H9 (cell line): ENCODE measurements at regions not wholly inside any gene's neighbourhood (a gene's known extent, or its start where the extent isn't known, plus 50 kb on each side); places are given as distances from the start of the nearest gene placed in this dataset.

Experiments used
- DNase-seq: peaks from one replicate; pipeline ENCODE4 v3.0.0-alpha.2; 2017
- H2AFZ ChIP-seq: one replicate; pipeline ENCODE4 v1.6.1; 2013; ENCODE audit warnings: mild to moderate bottlenecking, low read length, control low read depth, moderate library complexity
- H2AK5ac ChIP-seq: 2 replicates; pipeline ENCODE4 v1.6.1; 2013; ENCODE audit warnings: low read length, control low read depth, mixed read lengths; ENCODE audit not compliant: insufficient read length
- H2BK120ac ChIP-seq: one replicate; pipeline ENCODE4 v1.6.1; 2013; ENCODE audit warnings: low read depth, mild to moderate bottlenecking, low read length, control low read depth, inconsistent platforms; ENCODE audit not compliant: poor library complexity, severe bottlenecking
- H2BK12ac ChIP-seq: 2 replicates; pipeline ENCODE4 v1.6.1; 2013; ENCODE audit warnings: low read length, control low read depth, mixed read lengths, low read depth; ENCODE audit not compliant: insufficient read length
- H2BK15ac ChIP-seq: 2 replicates; pipeline ENCODE4 v1.6.1; 2013; ENCODE audit warnings: low read depth, low read length, control low read depth
- H2BK20ac ChIP-seq: one replicate; pipeline ENCODE4 v1.6.1; 2013; ENCODE audit warnings: low read depth, mild to moderate bottlenecking, low read length, control low read depth, inconsistent platforms; ENCODE audit not compliant: poor library complexity, severe bottlenecking
- H2BK5ac ChIP-seq: 2 replicates; pipeline ENCODE4 v1.6.1; 2013; ENCODE audit warnings: low read length, control low read depth, mixed read lengths; ENCODE audit not compliant: insufficient read length
- H3K14ac ChIP-seq: 2 replicates; pipeline ENCODE4 v1.6.1; 2013; ENCODE audit warnings: low read length, control low read depth; ENCODE audit not compliant: insufficient read depth
- H3K18ac ChIP-seq: 2 replicates; pipeline ENCODE4 v1.6.1; 2013; ENCODE audit warnings: low read depth, mild to moderate bottlenecking, mixed read lengths, low read length, control low read depth; ENCODE audit not compliant: insufficient read length
- H3K23ac ChIP-seq: 2 replicates; pipeline ENCODE4 v1.6.1; 2013; ENCODE audit warnings: low read length, control low read depth, mixed read lengths, low read depth; ENCODE audit not compliant: insufficient read length
- H3K23me2 ChIP-seq: 2 replicates; pipeline ENCODE4 v1.6.1; 2013; ENCODE audit warnings: low read depth, mild to moderate bottlenecking, mixed read lengths, low read length, control low read depth; ENCODE audit not compliant: insufficient read length, poor library complexity, severe bottlenecking
- H3K27ac ChIP-seq: 2 replicates; pipeline ENCODE4 v1.5.1; 2013; ENCODE audit warnings: low read length, control low read depth, mixed read lengths, low read depth; ENCODE audit not compliant: insufficient read length
- H3K27me3 ChIP-seq: 2 replicates; pipeline ENCODE4 v1.6.1; 2013; ENCODE audit warnings: low read length, control low read depth, inconsistent platforms; ENCODE audit not compliant: insufficient read depth
- H3K4ac ChIP-seq: 2 replicates; pipeline ENCODE4 v1.6.1; 2013; ENCODE audit warnings: low read depth, mild to moderate bottlenecking, control low read depth, inconsistent platforms, low read length, moderate library complexity
- H3K4me1 ChIP-seq: 2 replicates; pipeline ENCODE4 v1.6.1; 2013; ENCODE audit warnings: low read length, control low read depth, inconsistent platforms; ENCODE audit not compliant: insufficient read depth
- H3K4me2 ChIP-seq: 2 replicates; pipeline ENCODE4 v1.6.1; 2013; ENCODE audit warnings: low read length, control low read depth, mixed read lengths; ENCODE audit not compliant: insufficient read length, insufficient read depth
- H3K56ac ChIP-seq: 2 replicates; pipeline ENCODE4 v1.6.1; 2013; ENCODE audit warnings: low read depth, mild to moderate bottlenecking, mixed read lengths, low read length, control low read depth; ENCODE audit not compliant: insufficient read length
- H3K79me1 ChIP-seq: 2 replicates; pipeline ENCODE4 v1.6.1; 2013; ENCODE audit warnings: low read depth, mild to moderate bottlenecking, moderate library complexity, low read length, control low read depth, inconsistent platforms; ENCODE audit not compliant: insufficient read depth, poor library complexity, severe bottlenecking
- H3K79me2 ChIP-seq: 2 replicates; pipeline ENCODE4 v1.6.1; 2013; ENCODE audit warnings: low read length, control low read depth, inconsistent platforms; ENCODE audit not compliant: insufficient read depth
- H3K9ac ChIP-seq: 2 replicates; pipeline ENCODE4 v1.6.1; 2013; ENCODE audit warnings: low read length, control low read depth, mixed read lengths; ENCODE audit not compliant: insufficient read length; ENCODE audit errors: extremely low read depth
- H3K9me3 ChIP-seq: one replicate; pipeline ENCODE4 v1.6.1; 2013; ENCODE audit warnings: low read depth, low read length, inconsistent platforms; ENCODE audit not compliant: control insufficient read depth
- H3T11ph ChIP-seq: one replicate; pipeline ENCODE4 v1.6.1; 2013; ENCODE audit warnings: mild to moderate bottlenecking, low read length, control low read depth, inconsistent platforms
- H4K20me1 ChIP-seq: one replicate; pipeline ENCODE4 v1.6.1; 2013; ENCODE audit not compliant: control insufficient read depth, insufficient read length, insufficient read depth
- H4K5ac ChIP-seq: 2 replicates; pipeline ENCODE4 v1.6.1; 2013; ENCODE audit warnings: low read depth, mild to moderate bottlenecking, mixed read lengths, low read length, control low read depth; ENCODE audit not compliant: insufficient read length
- H4K8ac ChIP-seq: replicated peaks from 2 replicates; pipeline ENCODE4 v1.6.1; 2013; ENCODE audit warnings: low read length, control low read depth, mixed read lengths, low read depth; ENCODE audit not compliant: insufficient read length
- H4K91ac ChIP-seq: 2 replicates; pipeline ENCODE4 v1.6.1; 2013; ENCODE audit warnings: low read depth, mild to moderate bottlenecking, moderate library complexity, mixed read lengths, low read length, control low read depth; ENCODE audit not compliant: insufficient read length
- H3K27ac Mint-ChIP-seq, 3 experiments: 2 replicates in 2 of 3; 3 replicates in 1 of 3; pipeline ENCODE4 v1.8.0; 2020 to 2021; ENCODE audit warnings: mixed read lengths in 3 of 3, mild to moderate bottlenecking in 1 of 3, moderate library complexity in 1 of 3
- H3K27me3 Mint-ChIP-seq: 2 replicates; pipeline ENCODE4 v1.8.0; 2021; ENCODE audit warnings: low read depth, mild to moderate bottlenecking, moderate library complexity, mixed read lengths
- H3K36me3 Mint-ChIP-seq, 3 experiments: 2 replicates in 2 of 3; 3 replicates in 1 of 3; pipeline ENCODE4 v1.8.0; 2020 to 2021; ENCODE audit warnings: low read depth in 3 of 3, mixed read lengths in 3 of 3; ENCODE audit not compliant: insufficient read depth in 1 of 3
- H3K4me1 Mint-ChIP-seq, 2 experiments: 2 replicates each; pipeline ENCODE4 v1.8.0; 2020; ENCODE audit warnings: mixed read lengths in 2 of 2
- H3K4me3 Mint-ChIP-seq, 2 experiments: 2 replicates in 1 of 2; 3 replicates in 1 of 2; pipeline ENCODE4 v1.8.0; 2020 to 2021; ENCODE audit warnings: mild to moderate bottlenecking in 2 of 2, mixed read lengths in 2 of 2, moderate library complexity in 1 of 2
- H3K9me3 Mint-ChIP-seq, 2 experiments: 2 replicates in 1 of 2; 3 replicates in 1 of 2; pipeline ENCODE4 v1.8.0; 2020; ENCODE audit warnings: mild to moderate bottlenecking in 2 of 2, mixed read lengths in 2 of 2, moderate library complexity in 1 of 2
- WGBS: extraction: QIAGEN DNeasy Blood & Tissue Kit; methylation state at CpG from one replicate; pipeline ENCODE4 v1.1.7; 2013; ENCODE audit warnings: missing lambda C conversion rate, low lambda C conversion rate, mixed read lengths; ENCODE audit not compliant: insufficient read length; ENCODE audit errors: extremely low coverage; 5-methylcytosine and 5-hydroxymethylcytosine counted together
- TF ChIP-seq, protein P1 (sequence below): fragments of 200-600 bp; sonication (generic); conservative IDR thresholded peaks from 3 replicates; pipeline ENCODE4 v1.8.0; 2021; ENCODE audit warnings: antibody characterized with exemption, mild to moderate bottlenecking

DNA sequence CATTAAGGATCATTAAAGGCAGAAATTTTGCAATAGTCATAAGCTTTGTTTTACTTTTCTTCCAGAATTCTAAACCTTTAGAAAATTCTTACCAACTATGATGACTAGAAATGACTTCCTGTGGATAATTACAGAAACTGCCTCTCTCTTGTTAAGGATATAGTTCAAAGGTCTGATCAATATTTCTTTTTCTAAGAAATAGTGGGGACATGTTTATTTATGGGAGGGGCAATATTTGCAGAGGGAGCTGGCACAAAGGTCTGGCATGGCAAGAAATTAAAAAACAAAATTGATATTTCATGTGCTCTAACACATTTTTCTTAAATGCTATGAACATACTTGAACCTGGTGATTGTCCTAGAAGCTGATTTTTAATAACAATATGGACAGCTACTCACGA, 448.9 kb downstream of the KCTD8 start:
- Histone ChIP-seq H3K79me1 (no peaks in the 10 kb centered on the region), H2AK5ac (no peak overlapping the region), H2BK5ac (no peak overlapping the region), H3K9me3 (no peaks in the 10 kb centered on the region), H3K4ac (no peak overlapping the region), H3K27me3 (no peaks in the 10 kb centered on the region), H2BK20ac (no peak overlapping the region), H2BK12ac (no peak overlapping the region), H3K18ac (no peak overlapping the region), H3K9ac (no peak overlapping the region), H3K79me2 (no peaks in the 10 kb centered on the region), H2AFZ (no peak overlapping the region), H2BK120ac (no peak overlapping the region), H3K56ac (no peak overlapping the region), H3T11ph (no peak overlapping the region), H2BK15ac (no peak overlapping the region), H4K20me1 (no peaks in the 10 kb centered on the region), H3K23me2 (no peaks in the 10 kb centered on the region), H3K4me1 (no peaks in the 10 kb centered on the region), H3K4me2 (no peak overlapping the region), H4K5ac (no peak overlapping the region), H4K91ac (no peak overlapping the region), H3K27ac (no peak overlapping the region), H3K14ac (no peak overlapping the region), H4K8ac (no peak overlapping the region), H3K23ac (no peak overlapping the region)
- H3K36me3 Mint-ChIP-seq: no peaks in the 10 kb centered on the region; a peak in 1 of 7 replicates
- no peak for DNase-seq
- H3K4me1 Mint-ChIP-seq: no peaks in the 10 kb centered on the region; a peak in 1 of 4 replicates
- H3K27ac Mint-ChIP-seq: no peak overlapping the region
- H3K4me3 Mint-ChIP-seq: no peak overlapping the region
- TF ChIP-seq, protein P1, sequence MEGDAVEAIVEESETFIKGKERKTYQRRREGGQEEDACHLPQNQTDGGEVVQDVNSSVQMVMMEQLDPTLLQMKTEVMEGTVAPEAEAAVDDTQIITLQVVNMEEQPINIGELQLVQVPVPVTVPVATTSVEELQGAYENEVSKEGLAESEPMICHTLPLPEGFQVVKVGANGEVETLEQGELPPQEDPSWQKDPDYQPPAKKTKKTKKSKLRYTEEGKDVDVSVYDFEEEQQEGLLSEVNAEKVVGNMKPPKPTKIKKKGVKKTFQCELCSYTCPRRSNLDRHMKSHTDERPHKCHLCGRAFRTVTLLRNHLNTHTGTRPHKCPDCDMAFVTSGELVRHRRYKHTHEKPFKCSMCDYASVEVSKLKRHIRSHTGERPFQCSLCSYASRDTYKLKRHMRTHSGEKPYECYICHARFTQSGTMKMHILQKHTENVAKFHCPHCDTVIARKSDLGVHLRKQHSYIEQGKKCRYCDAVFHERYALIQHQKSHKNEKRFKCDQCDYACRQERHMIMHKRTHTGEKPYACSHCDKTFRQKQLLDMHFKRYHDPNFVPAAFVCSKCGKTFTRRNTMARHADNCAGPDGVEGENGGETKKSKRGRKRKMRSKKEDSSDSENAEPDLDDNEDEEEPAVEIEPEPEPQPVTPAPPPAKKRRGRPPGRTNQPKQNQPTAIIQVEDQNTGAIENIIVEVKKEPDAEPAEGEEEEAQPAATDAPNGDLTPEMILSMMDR: no peak
- no CpG with 5 or more reads among the region's 1 CpG for WGBS
- H3K9me3 Mint-ChIP-seq: no peaks in the 10 kb centered on the region
- no peaks in the 10 kb centered on the region for H3K27me3 Mint-ChIP-seq
